NCI-H460 (cell line): ENCODE measurements at regions not wholly inside any gene's neighbourhood (a gene's known extent, or its start where the extent isn't known, plus 50 kb on each side); places are given as distances from the start of the nearest gene placed in this dataset.

Source experiments
- DNase-seq: peaks from one replicate; pipeline ENCODE4 v3.0.0-alpha.2; 2016; ENCODE audit warnings: low read depth; ENCODE audit errors: extremely low read depth

DNA sequence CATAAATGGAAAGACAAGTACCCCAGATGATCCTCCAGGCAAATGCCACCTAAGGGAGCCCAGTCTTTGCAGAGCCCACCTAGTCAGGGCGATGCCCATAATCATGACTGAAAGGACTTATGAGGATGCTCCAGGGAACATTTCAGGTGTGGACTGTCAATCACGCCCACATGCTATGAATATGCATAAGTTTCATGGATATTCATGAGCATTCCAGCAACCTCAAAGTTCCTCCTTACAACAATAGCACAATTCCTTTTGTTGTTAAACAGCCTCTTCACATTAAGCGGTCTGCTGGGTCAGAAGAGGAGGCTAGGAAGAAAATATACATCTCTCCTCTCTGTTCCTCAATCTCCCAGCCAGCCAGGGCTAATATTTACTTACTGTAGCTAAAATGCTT is 161.6 kb downstream of the C5orf15 start:
- no peak for DNase-seq

DNA sequence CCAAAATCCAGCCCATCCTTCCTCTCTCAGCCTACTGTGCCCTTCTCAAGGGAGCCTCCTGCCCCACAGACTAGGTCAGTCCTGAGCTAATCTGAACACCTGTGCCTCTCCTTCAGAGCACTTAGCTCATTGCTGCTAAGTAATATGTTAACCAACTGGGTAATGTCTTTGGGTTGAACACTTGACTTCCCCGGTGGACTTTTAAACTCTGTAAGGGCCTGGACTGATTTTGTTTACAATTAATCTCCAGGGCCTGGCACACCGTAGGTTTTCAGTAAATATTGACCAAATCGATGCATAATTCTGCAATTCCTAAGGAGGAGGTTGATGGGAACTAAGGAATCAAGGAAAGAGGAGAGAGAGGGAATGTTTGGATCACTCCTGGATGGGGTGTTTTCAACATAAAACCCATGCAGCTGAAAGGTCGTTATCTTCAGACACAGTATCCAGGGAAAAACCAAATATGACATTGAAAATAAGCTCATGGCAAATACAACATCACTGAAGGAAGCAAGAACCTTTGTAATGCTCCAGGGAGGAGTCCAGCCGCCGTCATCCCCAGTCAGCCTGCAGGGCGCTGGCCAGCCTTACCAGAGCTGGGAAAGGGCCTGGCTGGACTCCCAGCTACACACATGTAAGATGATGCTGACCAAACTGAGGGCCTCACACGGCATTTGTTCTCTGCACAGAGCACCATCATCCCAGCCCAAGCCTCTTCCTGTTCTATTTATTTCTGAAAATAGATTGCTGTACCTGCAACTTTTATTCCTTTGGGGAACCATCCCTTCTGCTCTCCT is 166.3 kb downstream of the C5orf15 start:
- no peak for DNase-seq

DNA sequence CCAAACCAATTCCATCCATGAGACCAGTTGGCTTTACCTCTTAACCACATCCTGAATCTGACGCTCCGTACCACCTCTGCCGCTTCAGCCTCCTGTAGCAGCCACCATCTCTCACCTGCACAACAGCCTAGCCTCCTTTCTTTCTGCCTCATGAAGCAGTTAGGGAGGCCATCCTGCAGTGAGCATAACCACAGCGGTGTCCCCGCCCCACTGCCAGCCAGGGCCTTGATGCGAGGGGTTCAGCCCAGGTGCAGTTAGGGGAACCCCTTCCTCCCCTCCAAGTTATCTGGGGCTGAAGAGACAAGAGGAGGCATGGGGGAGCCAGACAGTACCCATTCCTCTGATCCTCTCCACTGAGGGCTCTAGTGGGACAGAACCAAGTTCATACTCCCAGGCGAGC is 167.0 kb downstream of the C5orf15 start:
- DNase-seq = no peak

DNA sequence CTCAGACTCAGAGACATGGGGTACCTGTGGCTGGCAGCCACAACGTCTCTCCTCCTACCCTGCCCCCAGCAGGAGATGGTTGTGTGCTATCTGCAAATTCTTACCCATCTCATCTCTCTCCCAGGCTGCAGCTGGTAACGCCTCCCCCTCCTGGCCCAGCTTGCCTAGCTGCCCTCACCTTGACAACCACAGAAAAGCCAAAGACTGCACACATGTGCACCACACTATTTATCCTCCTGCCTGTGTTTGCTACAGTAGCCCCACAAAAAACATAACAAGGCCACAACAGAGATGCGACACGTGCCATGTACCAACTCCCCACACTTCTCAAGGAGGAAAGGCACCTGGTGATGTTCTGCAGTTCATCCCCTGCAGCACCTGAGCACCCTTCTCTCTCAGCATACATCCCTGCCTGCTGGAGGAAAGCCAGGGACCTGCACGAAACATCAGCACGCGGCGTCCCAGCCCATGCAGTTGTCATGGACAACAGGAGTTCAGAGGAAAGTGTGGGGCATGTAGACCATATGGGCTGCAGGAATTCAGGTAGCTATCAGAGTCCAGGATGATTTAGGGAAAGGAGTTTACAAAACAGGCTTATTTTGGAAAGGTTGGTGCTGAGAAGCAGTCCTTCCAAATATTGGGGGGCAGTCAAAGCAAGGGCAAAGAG is 168.7 kb downstream of the C5orf15 start:
- no peak for DNase-seq

DNA sequence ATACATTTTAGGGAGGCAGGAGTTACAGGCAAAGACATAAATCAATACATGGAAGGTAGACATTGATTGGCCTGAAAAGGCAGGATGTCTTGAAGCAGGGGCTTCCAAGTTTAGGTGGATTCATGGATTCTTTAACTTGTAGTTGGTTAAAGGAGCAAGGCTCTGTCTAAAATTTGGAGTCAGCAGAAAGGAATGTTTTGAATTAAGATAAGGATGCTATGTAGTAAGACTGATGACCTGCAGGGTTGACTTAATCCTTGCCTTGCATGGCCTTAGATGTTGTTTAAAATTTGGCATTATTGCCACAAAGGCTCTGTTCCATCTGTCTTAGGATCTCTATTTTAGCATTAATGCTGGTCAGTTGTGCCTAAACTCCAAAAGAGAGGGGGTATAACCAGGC is 171.3 kb downstream of the C5orf15 start:
- DNase-seq = no peak

DNA sequence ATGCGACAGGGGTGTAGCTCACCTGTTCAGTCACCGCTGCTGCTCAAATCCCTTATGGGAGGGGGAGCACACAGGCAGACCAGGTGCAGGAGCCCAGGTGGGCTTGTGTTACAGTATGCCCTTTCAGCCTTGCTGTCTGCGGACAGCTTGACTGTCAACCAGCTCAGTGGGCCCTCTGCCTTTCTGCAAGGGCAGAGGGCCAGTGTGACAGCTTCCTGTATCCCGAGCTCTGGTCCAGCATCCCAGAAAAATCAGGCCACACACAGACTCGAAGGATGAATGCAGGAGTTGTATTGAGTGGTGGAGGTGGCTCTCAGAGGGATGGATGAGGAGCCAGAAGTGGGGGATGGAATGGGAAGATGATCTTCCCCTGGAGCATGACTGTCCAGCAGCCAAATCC is 172.2 kb downstream of the C5orf15 start:
- no peak for DNase-seq

DNA sequence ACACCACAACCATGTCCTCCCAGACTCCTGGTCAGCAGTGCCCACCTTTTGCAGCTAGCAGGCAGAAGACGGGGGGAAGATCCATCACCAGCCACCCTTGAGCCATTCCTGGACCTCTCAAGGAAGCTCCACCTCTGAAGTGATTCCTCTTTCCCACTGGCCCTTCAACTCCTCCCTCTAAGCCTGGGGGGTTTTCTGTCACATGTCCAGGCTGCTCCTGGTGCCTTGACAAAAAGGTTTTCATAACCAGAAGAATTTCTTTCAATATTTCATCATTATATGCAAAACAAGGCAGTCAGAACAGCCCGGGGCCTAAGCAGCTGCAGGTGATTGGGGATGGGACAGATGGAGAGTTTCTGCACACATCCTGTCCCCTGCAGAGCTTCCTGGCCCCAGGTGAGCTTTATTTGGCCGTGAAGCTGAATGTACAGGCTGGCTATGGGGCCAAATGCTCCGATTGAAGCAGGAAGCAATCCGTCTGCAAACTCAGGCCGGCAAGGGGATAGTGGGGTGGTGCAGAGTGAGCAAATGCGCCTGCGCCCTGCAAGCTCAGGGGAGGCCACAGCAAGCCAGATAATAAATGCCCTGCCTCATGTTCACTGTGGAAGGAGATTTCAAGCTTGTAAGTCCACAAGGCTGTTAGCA is 173.5 kb downstream of the C5orf15 start:
- no peak for DNase-seq

DNA sequence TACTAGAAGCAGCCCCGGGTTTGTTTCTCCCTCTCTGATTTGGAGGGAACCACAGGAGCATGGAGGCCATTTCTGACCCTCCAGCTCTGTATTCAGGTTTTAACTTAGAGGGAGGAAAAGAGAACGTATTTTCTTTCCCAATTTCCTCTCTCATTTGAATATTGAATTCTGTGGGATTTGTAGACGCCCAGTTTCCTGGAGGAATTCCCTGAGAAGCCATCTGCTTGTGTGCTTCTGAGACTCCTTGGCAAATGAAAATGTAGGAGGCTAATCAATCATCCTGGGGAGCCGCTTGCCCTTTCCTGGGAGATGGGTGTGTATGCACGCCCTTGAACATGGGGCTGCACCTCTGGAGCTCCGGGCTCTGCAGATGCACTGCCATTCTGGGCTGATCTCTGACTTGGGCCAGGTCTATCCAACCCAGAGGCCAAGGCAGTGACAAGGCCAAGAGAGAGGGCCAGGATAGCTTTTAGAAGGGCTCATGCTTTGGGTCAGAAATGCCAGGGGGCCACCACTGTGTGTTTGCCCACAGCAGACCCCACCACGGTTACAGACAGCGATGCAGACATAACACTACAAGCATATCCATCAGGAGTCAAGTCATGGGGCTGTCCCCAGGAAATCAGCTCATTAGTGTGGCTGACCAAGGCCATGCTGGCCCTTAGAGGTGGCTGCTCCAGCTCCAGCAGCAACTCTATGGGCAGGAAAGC is 174.5 kb downstream of the C5orf15 start:
- no peak for DNase-seq

DNA sequence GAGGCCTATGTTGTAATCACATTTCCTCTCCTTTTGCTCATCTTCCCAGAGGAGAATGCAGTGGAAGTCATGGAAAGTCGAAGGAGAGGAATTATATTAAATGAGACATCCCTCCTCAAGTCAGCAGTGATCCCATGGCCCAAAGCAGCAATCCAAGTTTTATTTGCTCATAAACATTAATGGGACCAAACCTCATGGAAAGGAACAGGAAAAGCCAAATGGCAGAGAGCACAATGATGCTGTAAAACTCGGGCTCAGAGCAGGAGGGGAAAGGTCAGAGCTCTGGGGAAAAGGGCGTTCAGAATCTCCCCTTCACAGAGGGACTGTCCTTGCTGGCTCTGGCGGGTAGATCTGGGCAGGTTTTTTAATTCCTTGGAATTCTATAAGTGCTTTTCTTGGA is 175.8 kb downstream of the C5orf15 start:
- no peak for DNase-seq

DNA sequence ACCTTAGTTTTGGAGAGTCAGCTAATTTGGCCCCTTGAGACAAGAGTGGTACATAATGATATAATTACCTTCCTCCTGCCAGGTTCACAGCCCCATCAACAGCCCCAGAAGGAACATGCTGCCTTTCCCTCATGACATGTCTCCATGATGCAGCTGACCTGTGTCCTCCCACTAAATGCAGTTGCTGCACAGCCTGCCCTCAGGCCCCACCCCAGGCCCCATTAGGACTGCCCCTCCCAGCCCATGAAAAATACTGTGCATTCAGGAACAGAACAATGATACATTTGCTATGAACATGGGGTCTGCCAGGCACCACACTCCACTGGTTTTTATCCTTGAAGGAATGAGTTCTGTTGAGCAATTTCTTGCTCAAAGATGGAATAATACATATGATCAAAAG is 176.4 kb downstream of the C5orf15 start:
- no peak for DNase-seq

DNA sequence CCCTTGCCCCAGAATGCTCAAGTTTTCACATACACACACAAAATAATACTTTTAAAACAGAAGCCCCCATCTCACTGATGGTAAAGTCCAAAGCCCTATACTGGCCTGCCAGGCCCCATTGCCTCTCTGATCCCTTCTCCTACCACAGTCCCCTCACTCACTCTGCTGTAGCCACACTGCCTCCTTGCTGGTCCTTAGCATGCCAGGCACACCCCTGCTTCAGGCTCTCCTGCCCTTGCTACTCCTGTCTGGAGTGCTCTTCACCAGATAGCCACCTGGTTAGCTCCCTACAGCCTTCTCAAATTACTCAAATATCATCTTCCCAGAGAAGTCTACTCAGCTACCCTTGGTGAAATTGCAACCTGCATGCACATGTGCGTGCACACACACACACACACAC is 177.5 kb downstream of the C5orf15 start:
- DNase-seq = no peak

DNA sequence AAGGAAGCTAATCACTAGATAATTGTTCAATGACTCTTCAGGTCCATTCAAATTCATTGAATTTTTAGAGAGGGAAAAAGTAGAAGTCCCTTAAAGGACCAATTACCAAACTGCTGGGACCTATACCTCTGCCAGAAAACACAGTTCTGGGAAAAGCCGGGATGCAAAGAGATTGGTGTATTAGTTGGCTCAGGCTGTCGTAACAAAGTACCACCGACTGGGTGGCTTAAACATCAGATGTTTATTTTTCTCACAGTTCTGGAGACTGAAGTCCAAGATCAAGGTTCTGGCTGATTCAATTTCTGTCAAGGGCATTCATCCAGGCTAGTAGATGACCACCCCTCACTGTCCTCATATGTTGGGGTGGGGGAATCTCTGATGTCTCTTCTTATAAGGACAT is 177.1 kb upstream of the FSTL4 start:
- no peak for DNase-seq

DNA sequence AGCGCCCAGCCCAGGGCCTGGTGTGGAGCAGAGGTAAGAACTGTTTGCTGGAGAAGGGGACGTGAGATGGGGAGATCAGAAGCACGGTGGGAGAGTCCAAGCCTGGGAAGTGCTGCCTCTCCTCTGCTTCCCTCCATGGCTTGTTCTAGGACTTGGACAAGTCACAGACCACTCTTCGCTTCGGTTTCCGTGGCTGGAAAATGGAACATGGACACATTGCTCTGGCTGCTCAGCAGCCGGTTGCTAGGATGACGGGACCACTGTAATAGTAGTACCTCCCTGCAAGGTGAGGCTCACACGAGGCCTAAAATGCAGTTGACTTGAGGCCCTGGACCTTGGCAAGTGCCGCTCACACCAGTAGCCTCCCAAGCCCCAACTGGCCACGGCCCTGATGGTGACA is 175.8 kb upstream of the FSTL4 start:
- DNase-seq = no peak

DNA sequence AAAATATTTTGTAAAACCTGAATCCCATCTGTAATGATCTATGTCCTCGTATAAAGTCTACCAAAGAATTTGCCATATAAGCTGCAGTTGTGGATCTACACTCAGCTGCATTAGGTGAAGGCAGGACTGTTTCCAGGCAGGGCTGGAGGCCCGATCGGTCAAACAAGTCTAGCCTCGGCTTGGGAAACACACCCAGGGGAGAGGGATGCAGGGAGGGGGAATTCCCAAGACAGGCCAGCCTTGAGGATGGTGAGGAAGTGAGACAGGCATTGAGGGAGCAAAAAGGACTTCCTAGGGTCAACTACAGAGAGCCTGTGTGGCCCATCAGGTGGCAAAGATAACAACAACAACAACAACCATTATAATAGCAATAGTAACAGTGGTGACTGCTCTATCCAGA is 174.1 kb upstream of the FSTL4 start:
- no peak for DNase-seq

DNA sequence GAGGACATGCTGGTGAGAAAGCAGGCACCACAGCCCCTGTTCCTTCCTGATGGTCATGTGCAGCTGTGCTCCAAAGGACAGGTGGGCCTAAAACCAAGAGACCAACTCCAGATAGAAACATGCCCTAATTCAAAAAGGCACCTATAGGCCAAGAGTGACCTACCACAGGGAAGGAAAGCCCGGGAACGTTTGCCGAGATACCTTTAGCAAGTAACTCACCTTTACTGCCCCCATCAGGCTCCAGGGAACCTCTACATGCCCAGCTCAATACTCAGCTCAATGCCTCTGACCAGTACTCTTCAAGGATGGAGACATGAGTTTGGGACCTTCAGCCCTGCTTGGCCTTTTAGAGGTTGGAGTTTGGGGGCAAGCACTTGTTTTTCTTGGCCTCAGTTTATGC is 172.8 kb upstream of the FSTL4 start:
- DNase-seq = no peak

DNA sequence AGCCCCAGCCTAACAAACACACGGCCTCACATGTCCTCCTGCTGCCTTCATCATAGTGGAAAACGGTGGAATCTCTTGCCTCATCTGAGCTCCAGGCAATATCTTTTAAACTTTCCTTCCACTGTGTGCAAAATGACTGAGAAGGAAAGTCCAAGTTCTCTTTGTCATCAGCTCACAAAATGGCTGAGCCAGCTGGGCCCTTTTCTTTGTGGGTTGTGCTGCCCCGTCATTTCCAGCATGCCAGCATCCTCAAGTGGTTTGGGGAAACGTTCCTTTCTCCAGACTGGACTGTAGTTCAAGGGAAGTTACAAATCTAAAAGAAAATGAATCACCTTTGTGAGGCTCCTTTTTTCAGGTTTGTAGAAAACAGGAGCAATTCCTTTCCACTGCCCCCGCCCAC is 171.1 kb upstream of the FSTL4 start:
- no peak for DNase-seq

DNA sequence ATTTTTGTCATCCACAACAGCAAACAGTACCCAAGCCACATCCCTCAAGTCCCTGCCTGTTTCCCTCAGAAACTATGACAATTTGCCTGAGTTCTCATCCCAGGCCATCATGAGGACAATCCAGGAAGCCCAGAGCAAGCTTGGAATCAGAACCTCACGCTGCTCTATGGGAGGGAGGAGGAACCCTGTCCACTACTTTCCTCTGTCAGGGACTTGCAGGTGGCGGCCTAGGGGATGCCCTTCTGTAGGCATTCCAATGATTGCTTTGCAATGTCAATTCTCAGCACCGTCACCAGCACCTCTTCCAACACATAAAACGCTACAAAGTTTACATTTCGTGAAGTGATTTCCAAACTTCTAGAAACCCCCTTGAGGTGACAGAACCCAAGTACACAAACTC is 170.4 kb upstream of the FSTL4 start:
- DNase-seq = no peak

DNA sequence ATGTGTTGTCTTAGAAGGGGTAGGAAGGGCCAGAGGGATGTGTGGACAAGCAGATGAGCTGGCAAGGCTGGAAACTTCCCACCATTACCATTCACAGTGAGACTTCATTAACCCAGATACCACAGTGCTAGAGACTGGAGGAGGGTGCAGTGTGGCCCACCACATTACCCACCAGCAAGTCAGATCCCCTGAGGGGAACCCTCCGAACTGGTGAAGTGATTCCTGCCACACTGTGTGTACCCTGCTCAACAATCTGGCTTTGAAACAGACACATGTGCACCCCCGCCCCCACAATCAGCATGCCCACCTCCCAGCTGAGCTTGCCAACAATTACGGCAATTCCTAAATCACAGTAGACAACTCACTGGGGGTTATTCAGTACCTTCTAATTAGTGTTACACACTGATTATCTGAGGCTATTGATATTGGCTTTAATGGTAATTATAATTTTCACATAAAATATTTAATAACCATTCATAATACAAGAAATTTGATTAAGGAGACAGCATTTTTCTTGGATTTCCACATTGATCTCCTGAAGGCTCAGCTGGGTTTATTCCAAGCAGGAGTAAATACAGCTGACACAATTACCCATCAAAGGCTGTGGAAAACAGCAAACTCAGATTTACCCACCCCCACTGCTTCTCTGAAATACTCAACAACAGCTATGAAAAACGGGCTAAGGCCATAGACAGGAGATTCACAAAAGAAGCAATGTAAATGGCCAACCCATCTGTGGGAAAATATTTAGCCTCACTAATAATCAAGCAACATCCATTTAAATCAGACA is 169.3 kb upstream of the FSTL4 start:
- no peak for DNase-seq

DNA sequence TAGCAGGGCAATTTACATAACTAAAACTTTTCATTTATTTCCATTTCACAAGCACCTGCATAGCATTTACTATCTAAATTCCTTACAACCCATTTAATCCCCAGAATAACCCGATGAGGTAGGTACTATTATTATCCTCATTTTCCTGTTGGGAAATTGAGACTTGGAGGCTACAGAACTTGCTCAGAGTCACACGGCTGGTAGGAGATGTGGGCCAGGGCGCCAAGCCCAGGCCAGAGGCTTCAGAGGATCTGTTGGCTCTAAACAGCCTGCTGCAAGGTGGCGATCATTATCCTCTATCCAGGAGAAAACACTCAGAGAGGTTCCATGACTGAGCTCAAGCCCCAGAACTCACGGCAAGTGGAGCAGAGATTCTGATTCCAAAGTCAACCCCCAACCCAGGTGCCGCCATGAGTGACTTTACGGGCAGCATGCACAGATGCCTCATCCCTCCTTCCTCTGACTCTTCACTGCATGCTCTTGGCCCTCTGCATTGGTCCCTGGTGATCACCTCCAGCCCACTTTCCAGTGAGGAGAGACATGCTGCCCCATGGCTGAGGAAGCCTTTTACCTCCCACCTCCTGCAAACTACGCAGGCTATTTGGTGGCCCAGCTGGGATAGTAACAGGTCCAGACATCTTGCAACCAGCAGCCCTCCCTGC is 168.4 kb upstream of the FSTL4 start:
- no peak for DNase-seq

DNA sequence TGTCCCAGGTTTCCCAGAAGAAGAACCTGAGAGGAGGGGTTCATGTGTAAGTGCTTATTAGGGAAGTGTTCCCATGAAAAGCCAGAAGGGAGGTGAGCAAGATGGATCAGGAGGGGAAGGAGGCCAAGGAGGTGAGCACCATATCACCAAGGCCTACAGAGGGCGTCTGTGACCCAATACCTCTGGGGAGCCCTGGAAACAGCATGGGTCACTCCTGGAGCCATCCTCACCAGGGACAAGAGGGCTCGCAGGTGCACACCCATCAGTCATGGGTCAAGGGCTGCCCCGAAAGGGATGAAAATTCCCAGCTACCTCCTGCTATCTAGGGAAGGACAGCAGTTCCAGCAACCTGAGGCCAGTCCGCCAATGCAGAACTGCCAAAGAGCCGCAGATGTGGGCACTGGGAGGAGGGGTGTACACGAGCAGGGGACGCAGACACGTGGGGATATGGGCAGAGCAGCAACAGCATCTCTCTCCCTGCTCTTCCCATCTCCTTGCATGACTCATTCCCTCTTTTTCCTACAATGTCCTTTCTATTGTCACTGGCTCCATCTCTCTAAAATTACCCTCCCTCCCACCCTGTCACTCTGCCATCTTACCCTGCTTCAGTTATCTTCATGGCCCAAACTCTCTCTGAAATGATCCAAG is 167.6 kb upstream of the FSTL4 start:
- no peak for DNase-seq
